Tibial nerve (tissue), 4 donors: ENCODE measurements at regions not wholly inside any gene's neighbourhood (a gene's known extent, or its start where the extent isn't known, plus 50 kb on each side); places are given as distances from the start of the nearest gene placed in this dataset.

Source experiments
- EP300 ChIP-seq, 2 donors: sonication (generic); formaldehyde crosslinking; IDR thresholded peaks; one replicate each; pipeline ENCODE4 v1.6.1; 2017; ENCODE audit warnings: antibody characterized with exemption in 2 of 2, mild to moderate bottlenecking in 1 of 2
- POLR2A ChIP-seq, 2 donors: fragments of 450-650 bp; IDR thresholded peaks; one replicate each; pipeline ENCODE4 v1.6.1; 2017; ENCODE audit warnings: antibody characterized with exemption in 2 of 2, mild to moderate bottlenecking in 2 of 2, moderate library complexity in 2 of 2
- TF ChIP-seq, protein P1 (sequence below), 5 experiments: fragments of 200-600 bp in 3 of 5; fragments of 450-650 bp in 2 of 5; sonication (generic) in 3 of 5; IDR thresholded peaks; one replicate each; pipeline ENCODE4 v1.5.1; 2016 to 2019; ENCODE audit warnings: antibody characterized with exemption in 5 of 5, mild to moderate bottlenecking in 3 of 5, moderate library complexity in 2 of 5

DNA sequence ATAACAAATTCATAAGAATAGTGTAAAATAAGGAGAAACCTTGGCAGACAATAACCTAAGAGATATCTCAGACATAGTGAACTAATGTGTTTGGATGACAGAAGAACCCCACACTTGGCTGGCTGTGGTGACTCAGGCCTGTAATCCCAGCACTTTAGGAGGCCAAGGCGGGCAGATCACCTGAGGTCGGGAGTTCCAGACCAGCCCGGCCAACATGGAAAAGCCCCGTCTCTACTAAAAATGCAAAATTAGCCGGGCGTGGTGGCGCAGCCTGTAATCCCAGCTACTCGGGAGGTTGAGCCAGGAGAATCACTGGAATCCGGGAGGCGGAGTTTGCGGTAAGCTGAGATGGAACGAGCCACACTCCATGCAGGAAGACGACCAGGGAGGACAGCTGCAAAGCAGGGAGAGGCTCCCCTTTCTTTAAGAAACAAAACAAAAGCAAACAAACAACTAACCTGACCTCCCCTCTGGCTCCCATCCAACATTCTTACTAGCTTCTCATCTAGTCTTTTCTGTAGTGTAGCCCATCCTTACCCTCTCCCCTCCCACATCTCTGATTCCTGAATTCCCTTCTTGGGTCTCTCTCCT lies 84.2 kb downstream of the ZNF280B start:
- TF ChIP-seq, protein P1, sequence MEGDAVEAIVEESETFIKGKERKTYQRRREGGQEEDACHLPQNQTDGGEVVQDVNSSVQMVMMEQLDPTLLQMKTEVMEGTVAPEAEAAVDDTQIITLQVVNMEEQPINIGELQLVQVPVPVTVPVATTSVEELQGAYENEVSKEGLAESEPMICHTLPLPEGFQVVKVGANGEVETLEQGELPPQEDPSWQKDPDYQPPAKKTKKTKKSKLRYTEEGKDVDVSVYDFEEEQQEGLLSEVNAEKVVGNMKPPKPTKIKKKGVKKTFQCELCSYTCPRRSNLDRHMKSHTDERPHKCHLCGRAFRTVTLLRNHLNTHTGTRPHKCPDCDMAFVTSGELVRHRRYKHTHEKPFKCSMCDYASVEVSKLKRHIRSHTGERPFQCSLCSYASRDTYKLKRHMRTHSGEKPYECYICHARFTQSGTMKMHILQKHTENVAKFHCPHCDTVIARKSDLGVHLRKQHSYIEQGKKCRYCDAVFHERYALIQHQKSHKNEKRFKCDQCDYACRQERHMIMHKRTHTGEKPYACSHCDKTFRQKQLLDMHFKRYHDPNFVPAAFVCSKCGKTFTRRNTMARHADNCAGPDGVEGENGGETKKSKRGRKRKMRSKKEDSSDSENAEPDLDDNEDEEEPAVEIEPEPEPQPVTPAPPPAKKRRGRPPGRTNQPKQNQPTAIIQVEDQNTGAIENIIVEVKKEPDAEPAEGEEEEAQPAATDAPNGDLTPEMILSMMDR (IDR thresholded peaks at IDR 0.05) = no peak
- TF ChIP-seq EP300 (IDR thresholded peaks at IDR 0.05) (no peak), POLR2A (IDR thresholded peaks at IDR 0.05) (no peak)
